ENCODE measurements at regions not wholly inside any gene's neighbourhood (a gene's known extent, or its start where the extent isn't known, plus 50 kb on each side); places are given as distances from the start of the nearest gene placed in this dataset.

GRCh38 chr4:107247738-107248137 is 211.6 kb upstream of the DKK2 start:
- intact Hi-C loops (cut with micrococcal nuclease; ENCODE audit: unreplicated experiment) = no loop called here
- no peak overlapping the region for H3K4me3 ChIP-seq (ENCODE audit: low read depth, low read length, poor library complexity, severe bottlenecking)
- H3K9me3 ChIP-seq (ENCODE audit: low read depth, low read length, poor library complexity, severe bottlenecking) = no peaks in the 10 kb centered on the region
- POLR2A ChIA-PET (ENCODE audit: low non-redundant PET) = no interaction called here
- CTCF ChIA-PET = no interaction called here
- BruUV-seq (replicated peaks) = no TSS peak
- DNase-seq (ENCODE audit: low spot score) = peak; percentile 79
- H3K4me1 ChIP-seq (ENCODE audit: insufficient read depth, low read length, poor library complexity, severe bottlenecking) = peaks cover 32% of the 10 kb centered on the region
- no peak overlapping the region for H3K27ac ChIP-seq (ENCODE audit: low read depth, low read length, poor library complexity, severe bottlenecking)
- TF ChIP-seq EZH2 (IDR thresholded peaks at IDR 0.05; ENCODE audit: borderline replicate concordance, low read depth, low read length, poor library complexity, severe bottlenecking) (no peak), CTCF (conservative IDR thresholded peaks at IDR 0.05; ENCODE audit: low read depth, low read length) (no peak)
- no peaks in the 10 kb centered on the region for H3K36me3 ChIP-seq (ENCODE audit: insufficient read depth, low read length, poor library complexity, severe bottlenecking)
- H3K27me3 ChIP-seq (replicated peaks; ENCODE audit: insufficient read depth, low read depth, low read length, poor library complexity) = no peaks in the 10 kb centered on the region

GRCh38 chr4:107246761-107247160 is 210.6 kb upstream of the DKK2 start:
- Histone ChIP-seq H3K36me3 (ENCODE audit: insufficient read depth, low read length, poor library complexity, severe bottlenecking) (no peaks in the 10 kb centered on the region), H3K4me1 (ENCODE audit: insufficient read depth, low read length, poor library complexity, severe bottlenecking) (peaks cover 26% of the 10 kb centered on the region), H3K27ac (ENCODE audit: low read depth, low read length, poor library complexity, severe bottlenecking) (no peak overlapping the region), H3K9me3 (ENCODE audit: low read depth, low read length, poor library complexity, severe bottlenecking) (no peaks in the 10 kb centered on the region), H3K4me3 (ENCODE audit: low read depth, low read length, poor library complexity, severe bottlenecking) (no peak overlapping the region), H3K27me3 (replicated peaks; ENCODE audit: insufficient read depth, low read depth, low read length, poor library complexity) (no peaks in the 10 kb centered on the region)
- ChIA-PET CTCF (no interaction called here), POLR2A (ENCODE audit: low non-redundant PET) (interaction anchor here (0.6 kb wide), 2 partner anchors 12 to 66 kb away, joined by 3 to 5 read pairs; no protein-coding TSS in a partner anchor)
- no peak for TF ChIP-seq CTCF (conservative IDR thresholded peaks at IDR 0.05; ENCODE audit: low read depth, low read length)
- TF ChIP-seq EZH2 (IDR thresholded peaks at IDR 0.05; ENCODE audit: borderline replicate concordance, low read depth, low read length, poor library complexity, severe bottlenecking) = no peak
- intact Hi-C loops (cut with micrococcal nuclease; ENCODE audit: unreplicated experiment) = no loop called here
- no peak for DNase-seq (ENCODE audit: low spot score)
- no TSS peak for BruUV-seq (replicated peaks)

GRCh38 chr4:107243141-107243781 is 207.1 kb upstream of the DKK2 start:
- no peak overlapping the region for H3K4me3 ChIP-seq (ENCODE audit: low read depth, low read length, poor library complexity, severe bottlenecking)
- H3K9me3 ChIP-seq (ENCODE audit: low read depth, low read length, poor library complexity, severe bottlenecking) = no peaks in the 10 kb centered on the region
- H3K27me3 ChIP-seq (replicated peaks; ENCODE audit: insufficient read depth, low read depth, low read length, poor library complexity) = no peaks in the 10 kb centered on the region
- TF ChIP-seq EZH2 (IDR thresholded peaks at IDR 0.05; ENCODE audit: borderline replicate concordance, low read depth, low read length, poor library complexity, severe bottlenecking) (no peak), CTCF (conservative IDR thresholded peaks at IDR 0.05; ENCODE audit: low read depth, low read length) (no peak)
- intact Hi-C loops (cut with micrococcal nuclease; ENCODE audit: unreplicated experiment) = no loop called here
- ChIA-PET CTCF (no interaction called here), POLR2A (ENCODE audit: low non-redundant PET) (no interaction called here)
- no TSS peak for BruUV-seq (replicated peaks)
- peak; percentile 91 for DNase-seq (ENCODE audit: low spot score)
- no peaks in the 10 kb centered on the region for H3K36me3 ChIP-seq (ENCODE audit: insufficient read depth, low read length, poor library complexity, severe bottlenecking)
- peaks cover 23% of the 10 kb centered on the region for H3K4me1 ChIP-seq (ENCODE audit: insufficient read depth, low read length, poor library complexity, severe bottlenecking)
- no peak overlapping the region for H3K27ac ChIP-seq (ENCODE audit: low read depth, low read length, poor library complexity, severe bottlenecking)

All from A673 (cell line).